H1 (cell line): ENCODE measurements at regions not wholly inside any gene's neighbourhood (a gene's known extent, or its start where the extent isn't known, plus 50 kb on each side); places are given as distances from the start of the nearest gene placed in this dataset.

ENCODE experiments used
- EZH2 ChIP-seq: fragments of 200-600 bp; sonication (generic); IDR thresholded peaks from 2 replicates; pipeline ENCODE4 v1.7.1; 2012; ENCODE audit warnings: low read depth, mild to moderate bottlenecking, moderate library complexity, low read length, inconsistent platforms; ENCODE audit not compliant: severe bottlenecking

GRCh38 chr20:21640556-21640955 is 64.9 kb upstream of the PAX1 start (continued):
- no peak for TF ChIP-seq EZH2
